ENCODE measurements at regions not wholly inside any gene's neighbourhood (a gene's known extent, or its start where the extent isn't known, plus 50 kb on each side); places are given as distances from the start of the nearest gene placed in this dataset.

GRCh38 chr20:57091748-57092111 is 174.7 kb downstream of the BMP7 start:
- TF ChIP-seq REST (IDR thresholded peaks at IDR 0.05; ENCODE audit: insufficient read depth in 1 of 2, low read depth in 2 of 2, low read length in 1 of 2), result no peak
- no peak for TF ChIP-seq CTCF (IDR thresholded peaks at IDR 0.05)
